OCI-LY1 (cell line): ENCODE measurements at regions not wholly inside any gene's neighbourhood (a gene's known extent, or its start where the extent isn't known, plus 50 kb on each side); places are given as distances from the start of the nearest gene placed in this dataset.

Experiments used
- H2AFZ ChIP-seq: fragments of 200-600 bp; sonication (generic), shearing (Covaris generic); 2 replicates; pipeline ENCODE4 v1.6.0; 2014; ENCODE audit warnings: antibody characterized with exemption, mild to moderate bottlenecking, low read length
- H3F3A ChIP-seq: fragments of 200-600 bp; sonication (generic), shearing (Covaris generic); 2 replicates; pipeline ENCODE4 v1.6.0; 2014; ENCODE audit warnings: mild to moderate bottlenecking, antibody characterized with exemption, low read length, moderate library complexity; ENCODE audit not compliant: insufficient read depth
- H3K27ac ChIP-seq: fragments of 200-600 bp; sonication (generic); 2 replicates; pipeline ENCODE4 v1.5.1; 2014; ENCODE audit warnings: low read length, mixed run types, mild to moderate bottlenecking, low read depth; ENCODE audit not compliant: poor library complexity, severe bottlenecking
- H3K27me3 ChIP-seq: fragments of 200-600 bp; sonication (generic); 2 replicates; pipeline ENCODE4 v1.6.0; 2014; ENCODE audit warnings: antibody characterized with exemption, mild to moderate bottlenecking, low read length, moderate library complexity; ENCODE audit not compliant: insufficient read depth
- H3K36me3 ChIP-seq: fragments of 200-600 bp; sonication (generic); 2 replicates; pipeline ENCODE4 v1.6.1; 2014; ENCODE audit warnings: mild to moderate bottlenecking, antibody characterized with exemption, low read length, moderate library complexity, mixed read lengths; ENCODE audit not compliant: insufficient read depth
- H3K4me1 ChIP-seq: fragments of 200-600 bp; sonication (generic); 2 replicates; pipeline ENCODE4 v1.5.1; 2014; ENCODE audit warnings: mild to moderate bottlenecking, low read length, moderate library complexity; ENCODE audit not compliant: insufficient read depth, severe bottlenecking
- H3K4me2 ChIP-seq: fragments of 200-600 bp; sonication (generic), shearing (Covaris generic); 2 replicates; pipeline ENCODE4 v1.6.1; 2014; ENCODE audit warnings: low read length
- H3K4me3 ChIP-seq: fragments of 200-600 bp; sonication (generic); 2 replicates; pipeline ENCODE4 v1.5.1; 2014; ENCODE audit warnings: low read length, low read depth, mild to moderate bottlenecking, mixed read lengths; ENCODE audit not compliant: poor library complexity, severe bottlenecking
- H3K79me2 ChIP-seq: fragments of 200-600 bp; shearing (Covaris generic); 2 replicates; pipeline ENCODE4 v1.6.1; 2016; ENCODE audit warnings: mixed run types, low read length, mixed read lengths; ENCODE audit not compliant: insufficient read depth
- H3K9ac ChIP-seq: fragments of 200-600 bp; sonication (generic), shearing (Covaris generic); 2 replicates; pipeline ENCODE4 v1.6.1; 2014; ENCODE audit warnings: mild to moderate bottlenecking, low read length, mixed read lengths
- H3K9me2 ChIP-seq: fragments of 200-600 bp; sonication (generic), shearing (Covaris generic); 2 replicates; pipeline ENCODE4 v1.6.1; 2014; ENCODE audit warnings: low read depth, mild to moderate bottlenecking, low read length, mixed read lengths
- H3K9me3 ChIP-seq: fragments of 200-600 bp; shearing (Covaris generic); 2 replicates; pipeline ENCODE4 v1.6.1; 2014; ENCODE audit warnings: low read length, mixed read lengths
- H4K20me1 ChIP-seq: fragments of 200-600 bp; sonication (generic), shearing (Covaris generic); 2 replicates; pipeline ENCODE4 v1.6.0; 2016; ENCODE audit warnings: mild to moderate bottlenecking, low read length; ENCODE audit not compliant: insufficient read depth
- CTCF ChIP-seq: fragments of 200-600 bp; sonication (generic), shearing (Covaris generic); IDR thresholded peaks from 2 replicates; pipeline ENCODE4 v1.5.1; 2017; ENCODE audit warnings: mild to moderate bottlenecking, antibody characterized with exemption, low read length, moderate library complexity, mixed read lengths
- EZH2 ChIP-seq: fragments of 200-600 bp; sonication (generic), shearing (Covaris generic); IDR thresholded peaks from 2 replicates; pipeline ENCODE4 v1.8.0; 2017; ENCODE audit warnings: borderline replicate concordance, mixed run types, mild to moderate bottlenecking, antibody characterized with exemption, low read length, moderate library complexity, mixed read lengths

GRCh38 chr13:112229445-112229844 lies 146.7 kb upstream of the SPACA7 start:
- Histone ChIP-seq H3K9ac (no peak overlapping the region), H3K4me3 (no peak overlapping the region), H3K4me2 (no peak overlapping the region), H3K79me2 (no peaks in the 10 kb centered on the region), H3K27ac (no peak overlapping the region), H2AFZ (no peak overlapping the region), H3F3A (no peaks in the 10 kb centered on the region), H3K4me1 (no peaks in the 10 kb centered on the region), H3K9me2 (no peaks in the 10 kb centered on the region), H4K20me1 (no peaks in the 10 kb centered on the region), H3K9me3 (no peaks in the 10 kb centered on the region), H3K36me3 (no peaks in the 10 kb centered on the region), H3K27me3 (peaks cover 4% of the 10 kb centered on the region; the same call in 1 of the 2 replicates)
- TF ChIP-seq CTCF (no peak), EZH2 (no peak)

- no peak overlapping the region for H3K4me2 ChIP-seq
- no peaks in the 10 kb centered on the region for H3K4me1 ChIP-seq
- H3F3A ChIP-seq = no peaks in the 10 kb centered on the region
- no peaks in the 10 kb centered on the region for H3K9me2 ChIP-seq
- no peak overlapping the region for H3K27ac ChIP-seq
- H3K4me3 ChIP-seq = no peak overlapping the region
- H4K20me1 ChIP-seq = no peaks in the 10 kb centered on the region
- H2AFZ ChIP-seq = no peak overlapping the region
- no peaks in the 10 kb centered on the region for H3K79me2 ChIP-seq
- H3K27me3 ChIP-seq = peaks cover 4% of the 10 kb centered on the region; the same call in 1 of the 2 replicates
- H3K9ac ChIP-seq = no peak overlapping the region
- TF ChIP-seq EZH2 (no peak), CTCF (no peak)
- H3K36me3 ChIP-seq = no peaks in the 10 kb centered on the region
- H3K9me3 ChIP-seq = no peaks in the 10 kb centered on the region
These were observed 145.9 kb upstream of the SPACA7 start for GRCh38 chr13:112229992-112230872.

- no peaks in the 10 kb centered on the region for H3K36me3 ChIP-seq
- H3F3A ChIP-seq = no peaks in the 10 kb centered on the region
- no peak overlapping the region for H3K4me2 ChIP-seq
- H3K4me1 ChIP-seq = no peaks in the 10 kb centered on the region
- no peak overlapping the region for H3K4me3 ChIP-seq
- no peaks in the 10 kb centered on the region for H3K9me2 ChIP-seq
- peaks cover 4% of the 10 kb centered on the region; the same call in 1 of the 2 replicates for H3K27me3 ChIP-seq
- H3K79me2 ChIP-seq = no peaks in the 10 kb centered on the region
- H4K20me1 ChIP-seq = no peaks in the 10 kb centered on the region
- no peaks in the 10 kb centered on the region for H3K9me3 ChIP-seq
- no peak overlapping the region for H2AFZ ChIP-seq
- TF ChIP-seq CTCF = no peak
- no peak overlapping the region for H3K27ac ChIP-seq
- H3K9ac ChIP-seq = no peak overlapping the region
These were observed 144.6 kb upstream of the SPACA7 start for GRCh38 chr13:112231451-112232083.
